Fibroblast of lung (primary cell): ENCODE measurements at regions not wholly inside any gene's neighbourhood (a gene's known extent, or its start where the extent isn't known, plus 50 kb on each side); places are given as distances from the start of the nearest gene placed in this dataset.

Experiments used
- CTCF ChIP-seq, 2 donors: IDR thresholded peaks in 1 of 2; conservative IDR thresholded peaks in 1 of 2; 1 replicate in 1 of 2; 2 replicates in 1 of 2; pipeline ENCODE4 v1.5.1; 2011 to 2012; ENCODE audit warnings: low read length in 2 of 2, control low read depth in 1 of 2, inconsistent platforms in 1 of 2, low read depth in 1 of 2, mild to moderate bottlenecking in 1 of 2
- EZH2 ChIP-seq: IDR thresholded peaks from 2 replicates; pipeline ENCODE4 v1.5.1; 2012; ENCODE audit warnings: low read length, control low read depth, mild to moderate bottlenecking; ENCODE audit errors: missing control alignments

DNA sequence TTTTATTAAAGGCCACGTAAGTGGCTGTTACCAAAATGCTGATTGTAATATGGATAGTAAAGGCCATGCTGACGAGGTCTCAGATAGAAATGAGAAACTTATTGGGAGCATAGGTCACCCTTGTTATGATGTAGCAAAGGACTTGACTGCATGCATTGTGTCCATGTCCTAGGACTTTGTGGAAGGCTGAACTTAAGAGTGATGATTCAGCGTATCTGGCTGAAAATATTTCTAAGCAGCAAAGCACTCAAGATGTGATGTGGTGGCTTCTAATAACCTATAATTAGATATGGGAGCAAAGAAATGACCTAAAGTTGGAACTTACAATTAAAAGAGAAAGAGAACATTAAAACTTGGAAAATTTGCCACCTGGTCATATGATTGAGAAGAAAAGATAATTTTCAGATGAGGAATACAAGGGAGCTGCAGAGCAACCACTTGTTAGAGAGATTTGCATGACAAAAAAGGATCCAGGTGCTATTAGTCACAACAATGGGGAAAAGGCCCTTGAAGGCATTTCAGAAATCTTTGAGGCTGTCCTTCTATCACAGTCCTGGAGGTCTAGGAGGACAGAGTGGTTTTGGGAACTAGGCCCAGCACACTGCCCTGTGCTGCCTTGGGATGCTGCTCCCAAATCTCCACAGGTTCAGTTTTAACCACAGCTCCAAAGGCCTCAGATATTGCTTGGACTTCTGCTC lies 793.7 kb upstream of the LCORL start:
- TF ChIP-seq CTCF (conservative IDR thresholded peaks at IDR 0.05 in 1 of 2, IDR thresholded peaks at IDR 0.05 in 1 of 2; ENCODE audit: low read depth in 1 of 2, low read length in 2 of 2): no peak
- no peak for TF ChIP-seq EZH2
